WERI-Rb-1 (cell line): ENCODE measurements at regions not wholly inside any gene's neighbourhood (a gene's known extent, or its start where the extent isn't known, plus 50 kb on each side); places are given as distances from the start of the nearest gene placed in this dataset.

Experiments used
- DNase-seq: peaks from one replicate; pipeline ENCODE4 v3.0.0-alpha.2; 2020
- H3K27ac ChIP-seq: fragments of 250-450 bp; sonication (Bioruptor Pico); 2 replicates; pipeline ENCODE4 v1.5.1; 2020; ENCODE audit warnings: mild to moderate bottlenecking, moderate library complexity
- H3K27me3 ChIP-seq: fragments of 250-450 bp; sonication (Bioruptor Pico); 2 replicates; pipeline ENCODE4 v1.5.1; 2021; ENCODE audit warnings: mild to moderate bottlenecking, low read depth, moderate library complexity; ENCODE audit not compliant: insufficient read depth, severe bottlenecking
- H3K36me3 ChIP-seq: fragments of 250-450 bp; sonication (Bioruptor Pico); 2 replicates; pipeline ENCODE4 v1.5.1; 2020; ENCODE audit warnings: mild to moderate bottlenecking, moderate library complexity
- H3K4me3 ChIP-seq: 2 replicates; pipeline ENCODE4 v1.5.1; 2011; ENCODE audit warnings: low read depth, mild to moderate bottlenecking, control low read depth, low read length
- H3K9me3 ChIP-seq: fragments of 250-450 bp; sonication (Bioruptor Pico); 2 replicates; pipeline ENCODE4 v1.5.1; 2021; ENCODE audit warnings: mild to moderate bottlenecking, moderate library complexity; ENCODE audit not compliant: severe bottlenecking
- TF ChIP-seq, protein P1 (sequence below): IDR thresholded peaks from 2 replicates; pipeline ENCODE4 v1.5.1; 2011; ENCODE audit warnings: low read depth, mild to moderate bottlenecking, control low read depth, inconsistent platforms, low read length

DNA sequence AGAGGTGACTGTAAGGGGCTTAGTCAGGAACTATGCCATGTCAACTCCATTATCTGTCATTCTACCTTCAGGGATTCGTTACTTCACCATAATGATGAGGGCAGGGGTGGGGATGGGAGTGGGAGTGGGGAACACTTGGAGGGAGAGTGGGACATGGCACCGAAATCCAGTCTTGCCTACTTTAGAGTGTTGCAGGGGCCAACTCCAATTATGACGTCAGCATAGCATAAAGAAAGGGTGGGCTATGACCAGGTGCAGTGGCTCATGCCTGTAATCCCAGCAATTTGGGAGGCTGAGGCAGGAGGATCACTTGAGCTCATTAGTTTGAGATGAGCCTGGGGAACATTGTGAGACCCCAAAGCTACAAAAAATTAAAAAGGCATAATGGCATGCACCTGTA lies 512.2 kb downstream of the GATA3 start:
- DNase-seq = no peak
- Histone ChIP-seq H3K36me3 (no peaks in the 10 kb centered on the region), H3K4me3 (no peak overlapping the region), H3K27ac (no peak overlapping the region), H3K9me3 (no peaks in the 10 kb centered on the region), H3K27me3 (no peaks in the 10 kb centered on the region)
- TF ChIP-seq, protein P1, sequence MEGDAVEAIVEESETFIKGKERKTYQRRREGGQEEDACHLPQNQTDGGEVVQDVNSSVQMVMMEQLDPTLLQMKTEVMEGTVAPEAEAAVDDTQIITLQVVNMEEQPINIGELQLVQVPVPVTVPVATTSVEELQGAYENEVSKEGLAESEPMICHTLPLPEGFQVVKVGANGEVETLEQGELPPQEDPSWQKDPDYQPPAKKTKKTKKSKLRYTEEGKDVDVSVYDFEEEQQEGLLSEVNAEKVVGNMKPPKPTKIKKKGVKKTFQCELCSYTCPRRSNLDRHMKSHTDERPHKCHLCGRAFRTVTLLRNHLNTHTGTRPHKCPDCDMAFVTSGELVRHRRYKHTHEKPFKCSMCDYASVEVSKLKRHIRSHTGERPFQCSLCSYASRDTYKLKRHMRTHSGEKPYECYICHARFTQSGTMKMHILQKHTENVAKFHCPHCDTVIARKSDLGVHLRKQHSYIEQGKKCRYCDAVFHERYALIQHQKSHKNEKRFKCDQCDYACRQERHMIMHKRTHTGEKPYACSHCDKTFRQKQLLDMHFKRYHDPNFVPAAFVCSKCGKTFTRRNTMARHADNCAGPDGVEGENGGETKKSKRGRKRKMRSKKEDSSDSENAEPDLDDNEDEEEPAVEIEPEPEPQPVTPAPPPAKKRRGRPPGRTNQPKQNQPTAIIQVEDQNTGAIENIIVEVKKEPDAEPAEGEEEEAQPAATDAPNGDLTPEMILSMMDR = no peak

DNA sequence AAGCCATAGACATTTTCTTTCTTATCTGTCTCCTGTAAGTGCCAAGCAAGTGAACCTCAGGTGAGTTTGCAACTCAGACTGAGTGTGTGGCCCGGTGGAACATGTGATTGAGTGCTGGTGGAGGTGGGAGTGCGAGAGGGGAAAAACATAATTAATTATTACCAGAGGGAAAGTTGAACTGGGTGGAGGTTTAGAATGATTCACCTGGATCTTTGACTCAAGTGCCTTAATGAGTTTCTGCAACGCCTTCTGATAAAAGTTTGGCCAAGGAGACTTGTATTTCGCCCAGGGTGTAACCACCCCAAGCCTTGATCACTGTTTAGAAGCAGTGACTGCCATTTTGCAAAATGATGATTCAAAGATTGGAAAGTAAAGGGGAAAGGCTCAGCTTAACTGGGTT lies 513.9 kb downstream of the GATA3 start:
- Histone ChIP-seq H3K27ac (no peak overlapping the region), H3K9me3 (no peaks in the 10 kb centered on the region), H3K4me3 (no peak overlapping the region), H3K27me3 (no peaks in the 10 kb centered on the region), H3K36me3 (no peaks in the 10 kb centered on the region)
- no peak for DNase-seq
- TF ChIP-seq, protein P1 = no peak

DNA sequence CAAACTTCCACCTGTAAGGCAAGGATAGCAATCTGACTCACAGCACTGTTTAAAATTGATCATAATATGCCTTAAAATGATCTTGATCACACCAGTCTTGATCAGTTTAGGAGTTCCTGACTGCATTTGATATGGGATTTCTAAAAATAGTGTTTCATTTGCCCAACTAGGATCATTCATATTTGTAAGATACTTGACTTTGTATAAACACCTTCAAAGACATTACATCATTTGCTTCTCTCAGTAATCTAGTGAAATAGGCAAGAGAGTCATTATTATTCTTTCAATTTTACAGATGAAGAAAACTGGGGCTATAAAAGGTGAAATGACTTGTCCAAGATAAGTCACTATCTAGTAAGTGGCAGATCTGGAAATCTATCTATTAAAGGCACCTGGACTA lies 521.1 kb downstream of the GATA3 start:
- Histone ChIP-seq H3K27ac (no peak overlapping the region), H3K4me3 (no peak overlapping the region), H3K36me3 (no peaks in the 10 kb centered on the region), H3K9me3 (no peaks in the 10 kb centered on the region), H3K27me3 (no peaks in the 10 kb centered on the region)
- no peak for DNase-seq
- TF ChIP-seq, protein P1 = no peak

DNA sequence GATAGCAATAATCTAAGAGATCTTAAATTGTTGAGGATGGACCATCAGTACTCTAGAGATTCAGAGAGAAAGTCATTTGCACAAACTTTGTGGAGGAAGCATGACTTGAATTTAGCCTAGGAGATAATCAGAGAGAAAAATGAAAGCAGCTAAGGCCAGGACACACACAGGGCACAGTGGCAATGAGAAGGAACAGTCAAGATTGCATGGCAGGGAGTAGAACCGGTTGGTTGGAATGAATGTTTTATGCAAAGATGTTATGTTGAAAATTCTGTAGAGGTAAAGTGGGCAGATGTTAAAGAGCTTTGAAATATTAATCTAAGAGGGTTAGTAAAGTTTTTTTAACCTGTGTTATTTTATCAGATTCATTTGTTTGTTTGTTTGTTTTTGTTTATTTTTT lies 521.8 kb downstream of the GATA3 start:
- Histone ChIP-seq H3K27ac (no peak overlapping the region), H3K36me3 (no peaks in the 10 kb centered on the region), H3K4me3 (no peak overlapping the region), H3K9me3 (no peaks in the 10 kb centered on the region), H3K27me3 (no peaks in the 10 kb centered on the region)
- TF ChIP-seq, protein P1 = no peak
- no peak for DNase-seq

DNA sequence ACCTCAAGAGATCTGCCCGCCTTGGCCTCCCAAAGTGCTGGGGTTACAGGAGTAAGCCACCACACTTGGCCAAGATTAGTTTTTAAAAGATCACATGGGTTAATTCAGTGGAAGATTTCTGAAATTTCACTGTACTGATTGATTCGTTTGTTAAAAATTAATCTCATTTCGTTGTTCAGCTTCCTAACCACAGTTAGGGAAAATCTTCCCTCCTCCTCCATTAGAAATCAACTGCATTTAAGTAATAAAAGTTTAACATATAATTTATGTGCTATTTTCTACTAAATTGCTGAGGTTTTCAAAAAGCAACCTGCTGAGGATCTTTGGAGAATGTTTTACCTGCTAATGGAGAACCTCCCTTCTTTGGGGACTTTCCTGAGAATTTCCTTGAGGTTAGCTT lies 522.4 kb downstream of the GATA3 start:
- H3K4me3 ChIP-seq = no peak overlapping the region
- no peaks in the 10 kb centered on the region for H3K27me3 ChIP-seq
- no peaks in the 10 kb centered on the region for H3K36me3 ChIP-seq
- H3K27ac ChIP-seq = no peak overlapping the region
- no peaks in the 10 kb centered on the region for H3K9me3 ChIP-seq
- TF ChIP-seq, protein P1 = no peak
- no peak for DNase-seq

DNA sequence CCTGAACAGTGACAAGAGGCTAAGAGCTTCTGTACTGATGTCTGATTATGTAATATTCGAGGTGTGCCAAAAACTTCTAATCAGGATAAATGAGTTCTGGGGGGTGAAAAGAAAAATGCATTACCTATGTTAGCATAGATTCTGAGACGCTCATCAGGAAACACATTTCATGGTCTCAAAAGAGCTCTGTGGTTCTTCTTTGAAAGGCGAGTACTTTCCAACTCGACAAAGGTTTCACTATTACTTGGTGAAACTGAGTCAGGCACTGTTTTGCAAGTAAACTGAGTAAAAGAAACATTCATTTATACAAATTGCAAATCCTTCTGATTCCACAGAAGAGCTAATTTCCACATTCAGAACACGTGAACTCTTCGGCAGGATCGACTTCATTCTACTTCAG lies 523.2 kb downstream of the GATA3 start:
- no peak overlapping the region for H3K4me3 ChIP-seq
- H3K9me3 ChIP-seq = no peaks in the 10 kb centered on the region
- H3K27me3 ChIP-seq = no peaks in the 10 kb centered on the region
- TF ChIP-seq, protein P1 = no peak
- no peaks in the 10 kb centered on the region for H3K36me3 ChIP-seq
- no peak for DNase-seq
- H3K27ac ChIP-seq = no peak overlapping the region
